Superior temporal gyrus (tissue), 1 donor: ENCODE measurements at regions not wholly inside any gene's neighbourhood (a gene's known extent, or its start where the extent isn't known, plus 50 kb on each side); places are given as distances from the start of the nearest gene placed in this dataset.
"Not testable (repeated sequence)": the region's sequence is repeated elsewhere in the genome, so short reads cannot be mapped to it uniquely, and the experiment has no call there.

Experiments used
- DNase-seq: peaks from one replicate; pipeline ENCODE4 v3.0.0-alpha.2; 2016; ENCODE audit errors: extremely low spot score

GRCh38 chr7:152905949-152906348 lies 146.4 kb downstream of the ACTR3B start:
- DNase-seq: no peak

- no peak for DNase-seq
Measured at GRCh38 chr7:152907042-152907761, 147.7 kb downstream of the ACTR3B start.

- DNase-seq: no peak
Measured at GRCh38 chr7:152909280-152909679, 149.7 kb downstream of the ACTR3B start.

GRCh38 chr7:152909683-152910544 lies 150.4 kb downstream of the ACTR3B start:
- DNase-seq: peak; percentile 28

- no peak for DNase-seq
Measured at GRCh38 chr7:152910545-152911225, 151.1 kb downstream of the ACTR3B start.

- no peak for DNase-seq
Measured at GRCh38 chr7:152911226-152911560, 151.6 kb downstream of the ACTR3B start.

GRCh38 chr7:152911922-152912321 lies 152.4 kb downstream of the ACTR3B start:
- no peak for DNase-seq

GRCh38 chr7:152912511-152912910 lies 153.0 kb downstream of the ACTR3B start:
- no peak for DNase-seq

- DNase-seq: no peak
Measured at GRCh38 chr7:152913492-152913891, 153.9 kb downstream of the ACTR3B start.

GRCh38 chr7:152914014-152914844 lies 154.7 kb downstream of the ACTR3B start:
- DNase-seq: no peak

- not testable (repeated sequence) for DNase-seq
Measured at GRCh38 chr7:152914845-152915102, 155.2 kb downstream of the ACTR3B start.

- DNase-seq: no peak
Measured at GRCh38 chr7:152922318-152923081, 162.9 kb downstream of the ACTR3B start.

- DNase-seq: no peak
Measured at GRCh38 chr7:152923711-152924110, 164.2 kb downstream of the ACTR3B start.

GRCh38 chr7:152924238-152924637 lies 164.7 kb downstream of the ACTR3B start:
- peak; percentile 67 for DNase-seq

GRCh38 chr7:152924826-152925411 lies 165.4 kb downstream of the ACTR3B start:
- DNase-seq: no peak

- no peak for DNase-seq
Measured at GRCh38 chr7:152925412-152926147, 166.0 kb downstream of the ACTR3B start.

- no peak for DNase-seq
Measured at GRCh38 chr7:152931633-152932032, 172.1 kb downstream of the ACTR3B start.

GRCh38 chr7:152937282-152937681 lies 177.7 kb downstream of the ACTR3B start:
- no peak for DNase-seq

- not testable (repeated sequence) for DNase-seq
Measured at GRCh38 chr7:152946616-152947015, 187.1 kb downstream of the ACTR3B start.

- DNase-seq: no peak
Measured at GRCh38 chr7:152947686-152948085, 188.1 kb downstream of the ACTR3B start.
